Ishikawa (cell line): ENCODE measurements at regions not wholly inside any gene's neighbourhood (a gene's known extent, or its start where the extent isn't known, plus 50 kb on each side); places are given as distances from the start of the nearest gene placed in this dataset.

Source experiments
- CEBPB ChIP-seq: IDR thresholded peaks from 2 replicates; pipeline ENCODE4 v1.6.1; 2012
- CREB1 ChIP-seq: IDR thresholded peaks from 2 replicates; pipeline ENCODE4 v1.6.1; 2012; ENCODE audit warnings: low read depth
- EGR1 ChIP-seq: IDR thresholded peaks from 2 replicates; pipeline ENCODE4 v1.6.1; 2012
- EP300 ChIP-seq: IDR thresholded peaks from 2 replicates; pipeline ENCODE4 v1.6.1; 2012; ENCODE audit warnings: borderline replicate concordance
- FOXM1 ChIP-seq: IDR thresholded peaks from 2 replicates; pipeline ENCODE4 v1.6.1; 2012; ENCODE audit warnings: low read depth, borderline replicate concordance
- MAX ChIP-seq: IDR thresholded peaks from 2 replicates; pipeline ENCODE4 v1.6.1; 2012
- NFIC ChIP-seq: IDR thresholded peaks from 2 replicates; pipeline ENCODE4 v1.6.1; 2012
- RAD21 ChIP-seq: IDR thresholded peaks from 2 replicates; pipeline ENCODE4 v1.6.1; 2012; ENCODE audit warnings: low read depth
- REST ChIP-seq: IDR thresholded peaks from 2 replicates; pipeline ENCODE4 v1.6.1; 2012; ENCODE audit warnings: low read depth, mild to moderate bottlenecking
- TAF1 ChIP-seq: IDR thresholded peaks from 2 replicates; pipeline ENCODE4 v1.6.1; 2012; ENCODE audit warnings: low read depth, mild to moderate bottlenecking
- TCF12 ChIP-seq: IDR thresholded peaks from 2 replicates; pipeline ENCODE4 v1.6.1; 2012; ENCODE audit warnings: low read depth
- TEAD4 ChIP-seq: IDR thresholded peaks from 2 replicates; pipeline ENCODE4 v1.6.1; 2012
- USF1 ChIP-seq: IDR thresholded peaks from 2 replicates; pipeline ENCODE4 v1.6.1; 2012
- YY1 ChIP-seq: IDR thresholded peaks from 2 replicates; pipeline ENCODE4 v1.6.1; 2012; ENCODE audit warnings: low read depth
- ZBTB7A ChIP-seq: IDR thresholded peaks from 2 replicates; pipeline ENCODE4 v1.6.1; 2012; ENCODE audit warnings: low read depth

GRCh38 chr12:3389986-3390385 is 101.0 kb upstream of the PRMT8 start:
- no peak for TF ChIP-seq MAX
- TF ChIP-seq REST, result no peak
- TF ChIP-seq YY1, result no peak
- no peak for TF ChIP-seq EGR1
- TF ChIP-seq TAF1, result no peak
- TF ChIP-seq TCF12, result no peak
- TF ChIP-seq CREB1, result no peak
- no peak for TF ChIP-seq RAD21
- TF ChIP-seq NFIC, result no peak
- TF ChIP-seq FOXM1, result no peak
- no peak for TF ChIP-seq USF1

GRCh38 chr12:3398196-3398789 is 92.7 kb upstream of the PRMT8 start:
- TF ChIP-seq TEAD4 (no peak), EGR1 (no peak), ZBTB7A (no peak), YY1 (no peak), MAX (no peak)

- no peak for TF ChIP-seq REST
- no peak for TF ChIP-seq RAD21
- TF ChIP-seq CREB1, result no peak
- TF ChIP-seq EP300, result no peak
- TF ChIP-seq USF1, result no peak
- TF ChIP-seq NFIC, result no peak
- TF ChIP-seq TEAD4, result no peak
- TF ChIP-seq FOXM1, result no peak
- TF ChIP-seq MAX, result no peak
- TF ChIP-seq TAF1, result no peak
- no peak for TF ChIP-seq YY1
- TF ChIP-seq EGR1, result no peak
- no peak for TF ChIP-seq TCF12
- TF ChIP-seq ZBTB7A, result no peak
- TF ChIP-seq CEBPB, result no peak
Measured at GRCh38 chr12:3405821-3406220, 85.2 kb upstream of the PRMT8 start.

- TF ChIP-seq YY1 (no peak), USF1 (no peak), TAF1 (no peak), TEAD4 (no peak), CREB1 (no peak), CEBPB (no peak), ZBTB7A (no peak), EGR1 (no peak), MAX (no peak), EP300 (no peak), TCF12 (no peak), NFIC (no peak), RAD21 (no peak), FOXM1 (no peak), REST (no peak)
Measured at GRCh38 chr12:3407723-3408122, 83.3 kb upstream of the PRMT8 start.
